MCF 10A (cell line): ENCODE measurements at regions not wholly inside any gene's neighbourhood (a gene's known extent, or its start where the extent isn't known, plus 50 kb on each side); places are given as distances from the start of the nearest gene placed in this dataset.

Experiments used
- BruUV-seq: library from RNA; stranded (reverse); fragments of 400-500 nt; replicated peaks from 2 replicates; lab custom pipeline; 2021; lab: Mats Ljungman, UMichigan
- CTCF ChIA-PET: fragments of 300-600 bp; sonication (Branson Sonifier 250); formaldehyde crosslinking; extraction: SDS; loops from one replicate; lab custom pipeline; 2021; ENCODE audit warnings: antibody characterized with exemption, inconsistent platforms; lab: Yijun Ruan, JAX
- POLR2A ChIA-PET: fragments of 300-600, 350-650 bp; sonication (Branson Sonifier 250); formaldehyde crosslinking; extraction: SDS; loops from one replicate; lab custom pipeline; 2020; ENCODE audit warnings: antibody characterized with exemption, inconsistent platforms; lab: Yijun Ruan, JAX
- DNase-seq: peaks from one replicate; pipeline ENCODE4 v3.0.0-alpha.2; 2018; ENCODE audit not compliant: unreplicated experiment
- H3K27ac Mint-ChIP-seq: one replicate; pipeline ENCODE4 v1.8.0; 2022; ENCODE audit warnings: mild to moderate bottlenecking, low read depth, mixed read lengths; ENCODE audit not compliant: unreplicated experiment
- H3K27me3 Mint-ChIP-seq: one replicate; pipeline ENCODE4 v1.8.0; 2022; ENCODE audit warnings: mixed read lengths; ENCODE audit not compliant: insufficient read depth, unreplicated experiment
- H3K36me3 Mint-ChIP-seq: one replicate; pipeline ENCODE4 v1.8.0; 2022; ENCODE audit warnings: mild to moderate bottlenecking, moderate library complexity, mixed read lengths; ENCODE audit not compliant: insufficient read depth, unreplicated experiment
- H3K4me1 Mint-ChIP-seq: one replicate; pipeline ENCODE4 v1.8.0; 2022; ENCODE audit warnings: mixed read lengths; ENCODE audit not compliant: insufficient read depth, unreplicated experiment
- H3K4me3 Mint-ChIP-seq: one replicate; pipeline ENCODE4 v1.8.0; 2022; ENCODE audit warnings: mild to moderate bottlenecking, moderate library complexity, mixed read lengths; ENCODE audit not compliant: unreplicated experiment
- H3K9me3 Mint-ChIP-seq: one replicate; pipeline ENCODE4 v1.8.0; 2022; ENCODE audit warnings: mixed read lengths; ENCODE audit not compliant: unreplicated experiment
- intact Hi-C: fragments of 100-400 bp; cut with micrococcal nuclease; formaldehyde crosslinking; loops from 2 replicates; pipeline ENCODE4 v1.14.1; 2022
- TF ChIP-seq, protein P1 (sequence below): fragments of 200-600 bp; IDR thresholded peaks from one replicate; pipeline ENCODE4 v1.8.0; 2022; ENCODE audit warnings: antibody characterized with exemption, mild to moderate bottlenecking; ENCODE audit not compliant: unreplicated experiment

DNA sequence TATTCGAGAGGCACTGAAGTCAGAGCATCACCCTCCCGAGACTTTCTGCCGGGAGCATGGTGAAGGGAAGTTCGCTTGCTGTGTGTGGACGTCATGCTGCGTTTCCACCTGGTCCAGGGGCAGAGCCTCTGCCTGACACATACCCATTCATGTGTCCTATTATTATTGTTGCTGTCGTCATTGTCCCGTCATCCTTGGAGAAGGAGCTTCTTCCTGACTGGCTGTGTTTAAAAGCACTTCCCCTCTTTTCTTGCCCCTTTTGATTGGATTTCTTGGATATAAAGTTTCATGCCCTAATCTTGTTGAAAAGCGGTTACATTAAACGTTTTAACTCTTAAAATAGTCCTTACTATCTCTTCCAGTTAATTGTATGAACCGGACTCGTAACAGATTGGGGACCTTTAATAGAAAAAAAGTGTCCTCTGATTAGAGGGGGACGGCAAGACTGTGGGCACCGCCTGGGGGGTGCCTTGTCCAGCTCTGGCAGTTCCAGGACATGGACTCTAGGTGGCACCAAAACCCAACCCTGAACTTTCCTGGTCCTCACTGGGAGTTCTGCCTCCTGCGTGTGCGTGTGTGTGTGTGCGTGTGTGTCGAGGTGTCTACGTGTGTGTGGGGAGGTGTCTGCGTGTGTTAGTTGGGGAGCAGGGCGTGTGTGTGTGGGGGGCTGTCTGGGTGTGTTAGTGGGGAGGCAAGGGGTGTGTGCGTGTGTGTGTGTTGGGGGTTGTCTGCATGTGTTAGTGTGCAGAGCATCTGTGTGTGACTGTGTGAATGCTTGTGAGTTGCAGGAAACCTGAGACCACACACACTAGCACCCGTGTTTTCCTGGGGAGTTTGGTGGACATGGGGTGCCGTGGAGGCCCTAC is 133.3 kb upstream of the CIBAR2 start:
- no peaks in the 10 kb centered on the region for H3K9me3 Mint-ChIP-seq
- peaks cover 12% of the 10 kb centered on the region for H3K27me3 Mint-ChIP-seq
- POLR2A ChIA-PET, result interaction anchor here (0.6 to 1.2 kb wide), 3 partner anchors 127 to 269 kb away, joined by 3 to 4 read pairs (median 3); no protein-coding TSS in a partner anchor
- TF ChIP-seq, protein P1, sequence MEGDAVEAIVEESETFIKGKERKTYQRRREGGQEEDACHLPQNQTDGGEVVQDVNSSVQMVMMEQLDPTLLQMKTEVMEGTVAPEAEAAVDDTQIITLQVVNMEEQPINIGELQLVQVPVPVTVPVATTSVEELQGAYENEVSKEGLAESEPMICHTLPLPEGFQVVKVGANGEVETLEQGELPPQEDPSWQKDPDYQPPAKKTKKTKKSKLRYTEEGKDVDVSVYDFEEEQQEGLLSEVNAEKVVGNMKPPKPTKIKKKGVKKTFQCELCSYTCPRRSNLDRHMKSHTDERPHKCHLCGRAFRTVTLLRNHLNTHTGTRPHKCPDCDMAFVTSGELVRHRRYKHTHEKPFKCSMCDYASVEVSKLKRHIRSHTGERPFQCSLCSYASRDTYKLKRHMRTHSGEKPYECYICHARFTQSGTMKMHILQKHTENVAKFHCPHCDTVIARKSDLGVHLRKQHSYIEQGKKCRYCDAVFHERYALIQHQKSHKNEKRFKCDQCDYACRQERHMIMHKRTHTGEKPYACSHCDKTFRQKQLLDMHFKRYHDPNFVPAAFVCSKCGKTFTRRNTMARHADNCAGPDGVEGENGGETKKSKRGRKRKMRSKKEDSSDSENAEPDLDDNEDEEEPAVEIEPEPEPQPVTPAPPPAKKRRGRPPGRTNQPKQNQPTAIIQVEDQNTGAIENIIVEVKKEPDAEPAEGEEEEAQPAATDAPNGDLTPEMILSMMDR, result peak; percentile 71
- intact Hi-C loops, result loop anchor here (10.0 kb wide), 1 partner anchor 131 kb away; the partner anchor contains the start of gene CIBAR2
- DNase-seq, result peak; percentile 62
- BruUV-seq, result no TSS peak
- peaks cover 11% of the 10 kb centered on the region for H3K4me1 Mint-ChIP-seq
- CTCF ChIA-PET, result interaction anchor here (0.5 to 2.6 kb wide), 37 partner anchors 8 to 807 kb away, joined by 3 to 15 read pairs (median 4); no protein-coding TSS in a partner anchor
- H3K36me3 Mint-ChIP-seq, result no peaks in the 10 kb centered on the region
- no peak overlapping the region for H3K27ac Mint-ChIP-seq
- H3K4me3 Mint-ChIP-seq, result no peak overlapping the region

DNA sequence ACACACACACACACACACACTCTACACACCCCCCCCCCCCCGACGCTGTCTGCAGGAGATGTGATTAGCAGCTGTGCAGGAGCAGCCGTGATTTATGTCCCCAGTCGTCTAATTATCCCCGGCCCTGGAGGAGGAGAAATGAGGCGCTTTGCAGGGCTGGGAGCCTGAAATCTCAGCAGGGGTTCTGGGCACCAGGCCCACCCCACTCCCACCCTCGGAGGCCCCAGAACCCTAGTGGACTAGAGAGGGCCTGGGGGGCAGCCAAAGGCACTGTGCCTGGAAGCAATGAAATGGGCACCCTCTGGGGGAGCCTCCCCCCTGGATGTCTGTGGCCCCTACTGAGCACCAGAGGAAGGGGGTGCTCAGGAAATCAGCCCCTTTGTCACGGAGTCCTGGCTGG is 134.2 kb upstream of the CIBAR2 start:
- H3K4me1 Mint-ChIP-seq, result peaks cover 11% of the 10 kb centered on the region
- H3K27ac Mint-ChIP-seq, result no peak overlapping the region
- H3K27me3 Mint-ChIP-seq, result peaks cover 12% of the 10 kb centered on the region
- H3K4me3 Mint-ChIP-seq, result no peak overlapping the region
- TF ChIP-seq, protein P1, result no peak
- H3K36me3 Mint-ChIP-seq, result no peaks in the 10 kb centered on the region
- DNase-seq, result no peak
- no TSS peak for BruUV-seq
- intact Hi-C loops, result loop anchor here (10.0 kb wide), 1 partner anchor 132 kb away; the partner anchor contains the start of gene CIBAR2
- H3K9me3 Mint-ChIP-seq, result no peaks in the 10 kb centered on the region
- ChIA-PET POLR2A (no interaction called here), CTCF (interaction anchor here (0.6 to 2.6 kb wide), 4 partner anchors 12 to 245 kb away, joined by 3 to 15 read pairs (median 4); no protein-coding TSS in a partner anchor)

DNA sequence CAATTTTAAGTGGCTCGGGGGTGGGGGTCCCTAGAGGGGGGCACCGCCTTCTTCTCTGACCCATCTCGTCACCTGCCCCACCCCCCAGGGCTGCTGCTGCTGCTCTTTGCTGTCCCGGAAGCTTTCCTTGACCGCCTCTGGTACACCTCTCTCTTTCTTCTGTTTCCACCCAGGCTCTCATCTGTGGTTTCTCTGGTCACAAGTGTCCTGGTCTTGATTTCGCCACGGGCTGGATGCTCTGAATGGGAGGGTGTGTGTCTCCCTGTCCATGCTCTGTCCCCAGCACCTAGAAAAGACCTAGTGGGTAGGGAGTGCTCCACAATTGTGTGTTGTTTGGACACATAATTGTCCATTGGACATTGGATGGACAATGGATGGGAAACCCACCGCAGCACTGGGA is 134.7 kb upstream of the CIBAR2 start:
- BruUV-seq, result no TSS peak
- H3K27me3 Mint-ChIP-seq, result peaks cover 12% of the 10 kb centered on the region
- H3K27ac Mint-ChIP-seq, result no peak overlapping the region

More for the DNA sequence above, 134.7 kb upstream of the CIBAR2 start:
- intact Hi-C loops, result loop anchor here (10.0 kb wide), 1 partner anchor 132 kb away; the partner anchor contains the start of gene CIBAR2
- Mint-ChIP-seq H3K4me1 (peaks cover 11% of the 10 kb centered on the region), H3K9me3 (no peaks in the 10 kb centered on the region), H3K4me3 (no peak overlapping the region), H3K36me3 (no peaks in the 10 kb centered on the region)
- DNase-seq, result no peak
- TF ChIP-seq, protein P1, result no peak
- ChIA-PET POLR2A (no interaction called here), CTCF (interaction anchor here (2.6 kb wide), 1 partner anchor 16 kb away, joined by 15 read pairs; no protein-coding TSS in a partner anchor)
